ENCODE measurements at regions not wholly inside any gene's neighbourhood (a gene's known extent, or its start where the extent isn't known, plus 50 kb on each side); places are given as distances from the start of the nearest gene placed in this dataset.
"Not testable (repeated sequence)": the region's sequence is repeated elsewhere in the genome, so short reads cannot be mapped to it uniquely, and the experiment has no call there.

DNA sequence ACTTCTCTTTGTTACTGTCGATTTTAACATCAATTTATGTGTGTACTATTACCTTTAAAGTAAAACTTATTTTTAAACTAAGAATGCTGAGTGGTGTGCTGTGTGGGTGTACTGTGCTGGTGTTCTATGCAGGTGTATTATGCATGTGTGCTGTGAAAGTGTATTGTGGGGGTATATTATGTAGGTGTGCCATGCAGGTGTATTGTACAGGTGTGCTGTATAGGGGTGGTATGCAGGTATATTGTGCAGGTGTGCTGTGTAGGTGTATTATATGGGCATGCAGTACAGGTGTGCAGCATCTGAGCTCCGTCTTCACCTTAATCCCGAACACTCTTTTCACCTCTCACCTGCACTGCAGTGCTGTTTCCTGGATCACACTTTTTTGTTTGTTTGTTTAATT, 94.4 kb upstream of the SAMD11 start:
- not testable (repeated sequence) for TF ChIP-seq POLR2A (IDR thresholded peaks at IDR 0.05; ENCODE audit: low read depth, low read length); SP1 (IDR thresholded peaks at IDR 0.05; ENCODE audit: low read depth, low read length); EP300 (IDR thresholded peaks at IDR 0.05; ENCODE audit: borderline replicate concordance in 1 of 2, control insufficient read depth in 1 of 2, low read depth in 2 of 2, low read length in 2 of 2); RFX5 (IDR thresholded peaks at IDR 0.05; ENCODE audit: low read depth, low read length); CBX5 (IDR thresholded peaks at IDR 0.05; ENCODE audit: low read depth); CHD4 (IDR thresholded peaks at IDR 0.05); YY1 (IDR thresholded peaks at IDR 0.05; ENCODE audit: low read depth, low read length); NR2C2 (IDR thresholded peaks at IDR 0.05; ENCODE audit: borderline replicate concordance, control insufficient read depth, insufficient read length, low read depth); TARDBP (IDR thresholded peaks at IDR 0.05; ENCODE audit: borderline replicate concordance); POLR2AphosphoS5 (IDR thresholded peaks at IDR 0.05; ENCODE audit: low read length)
- TF ChIP-seq, protein P1, sequence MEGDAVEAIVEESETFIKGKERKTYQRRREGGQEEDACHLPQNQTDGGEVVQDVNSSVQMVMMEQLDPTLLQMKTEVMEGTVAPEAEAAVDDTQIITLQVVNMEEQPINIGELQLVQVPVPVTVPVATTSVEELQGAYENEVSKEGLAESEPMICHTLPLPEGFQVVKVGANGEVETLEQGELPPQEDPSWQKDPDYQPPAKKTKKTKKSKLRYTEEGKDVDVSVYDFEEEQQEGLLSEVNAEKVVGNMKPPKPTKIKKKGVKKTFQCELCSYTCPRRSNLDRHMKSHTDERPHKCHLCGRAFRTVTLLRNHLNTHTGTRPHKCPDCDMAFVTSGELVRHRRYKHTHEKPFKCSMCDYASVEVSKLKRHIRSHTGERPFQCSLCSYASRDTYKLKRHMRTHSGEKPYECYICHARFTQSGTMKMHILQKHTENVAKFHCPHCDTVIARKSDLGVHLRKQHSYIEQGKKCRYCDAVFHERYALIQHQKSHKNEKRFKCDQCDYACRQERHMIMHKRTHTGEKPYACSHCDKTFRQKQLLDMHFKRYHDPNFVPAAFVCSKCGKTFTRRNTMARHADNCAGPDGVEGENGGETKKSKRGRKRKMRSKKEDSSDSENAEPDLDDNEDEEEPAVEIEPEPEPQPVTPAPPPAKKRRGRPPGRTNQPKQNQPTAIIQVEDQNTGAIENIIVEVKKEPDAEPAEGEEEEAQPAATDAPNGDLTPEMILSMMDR (IDR thresholded peaks at IDR 0.05 in 2 of 3, conservative IDR thresholded peaks at IDR 0.05 in 1 of 3; ENCODE audit: control insufficient read depth in 2 of 3, extremely low read depth in 1 of 3, insufficient read depth in 1 of 3, low read depth in 3 of 3, low read length in 3 of 3): not testable (repeated sequence)
